Fibroblast of mammary gland (primary cell): ENCODE measurements at regions not wholly inside any gene's neighbourhood (a gene's known extent, or its start where the extent isn't known, plus 50 kb on each side); places are given as distances from the start of the nearest gene placed in this dataset.

Experiments
- DNase-seq: peaks from one replicate; pipeline ENCODE4 v3.0.0-alpha.2; 2010; ENCODE audit warnings: low read depth
- H3K4me3 ChIP-seq: 2 replicates; pipeline ENCODE4 v1.5.1; 2011; ENCODE audit warnings: low read depth, mild to moderate bottlenecking, low read length, moderate library complexity; ENCODE audit not compliant: control insufficient read depth
- CTCF ChIP-seq: conservative IDR thresholded peaks from 2 replicates; pipeline ENCODE4 v1.5.1; 2011; ENCODE audit warnings: low read depth, low read length, inconsistent platforms; ENCODE audit not compliant: control insufficient read depth, insufficient read depth

DNA sequence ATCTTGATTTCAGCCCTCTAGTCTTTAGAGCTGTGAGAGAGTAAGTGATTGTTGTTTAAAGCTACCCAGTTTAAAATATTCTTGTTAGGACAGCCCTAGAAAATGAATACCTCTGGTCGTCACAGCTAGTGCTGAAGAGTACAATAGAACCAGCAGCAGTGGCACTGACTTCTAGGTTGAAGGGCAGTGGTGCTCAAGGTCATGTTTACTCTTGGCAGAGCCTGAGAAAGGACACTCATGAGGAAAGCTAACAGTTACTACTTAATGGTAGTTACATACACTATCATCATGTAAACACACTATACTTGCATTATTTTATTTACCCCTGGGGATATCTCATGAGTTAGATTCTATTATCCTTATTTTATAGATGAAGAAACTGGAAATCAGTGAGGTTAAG lies 323.0 kb downstream of the SH2D4B start:
- H3K4me3 ChIP-seq = no peak overlapping the region
- TF ChIP-seq CTCF = no peak
- no peak for DNase-seq

DNA sequence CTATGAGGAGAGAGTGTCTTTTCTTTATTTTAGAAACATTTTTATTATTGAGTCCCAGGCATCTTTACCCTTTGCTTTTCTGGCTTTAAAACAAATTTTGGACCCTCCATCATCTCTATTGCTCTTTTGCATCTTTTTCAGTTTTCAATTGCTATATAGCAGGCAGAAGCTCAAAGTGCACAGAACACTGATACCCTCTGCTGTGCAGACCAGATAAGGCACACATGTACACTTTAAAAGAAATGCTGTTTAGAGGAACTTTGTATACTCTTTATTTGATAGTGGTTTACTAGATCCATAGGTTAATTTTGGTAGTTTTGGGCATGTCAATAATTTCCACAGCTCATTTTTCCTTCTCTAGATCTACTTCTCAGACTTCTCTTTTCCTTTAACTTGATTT lies 324.2 kb downstream of the SH2D4B start:
- no peak overlapping the region for H3K4me3 ChIP-seq
- TF ChIP-seq CTCF = no peak
- no peak for DNase-seq

GRCh38 chr10:80870282-80870681 lies 332.6 kb downstream of the SH2D4B start:
- no peak for TF ChIP-seq CTCF
- no peak overlapping the region for H3K4me3 ChIP-seq
- DNase-seq = no peak

- TF ChIP-seq CTCF = no peak
- no peak overlapping the region for H3K4me3 ChIP-seq
- DNase-seq = no peak
Measured at GRCh38 chr10:80871083-80871482, 333.4 kb downstream of the SH2D4B start.

DNA sequence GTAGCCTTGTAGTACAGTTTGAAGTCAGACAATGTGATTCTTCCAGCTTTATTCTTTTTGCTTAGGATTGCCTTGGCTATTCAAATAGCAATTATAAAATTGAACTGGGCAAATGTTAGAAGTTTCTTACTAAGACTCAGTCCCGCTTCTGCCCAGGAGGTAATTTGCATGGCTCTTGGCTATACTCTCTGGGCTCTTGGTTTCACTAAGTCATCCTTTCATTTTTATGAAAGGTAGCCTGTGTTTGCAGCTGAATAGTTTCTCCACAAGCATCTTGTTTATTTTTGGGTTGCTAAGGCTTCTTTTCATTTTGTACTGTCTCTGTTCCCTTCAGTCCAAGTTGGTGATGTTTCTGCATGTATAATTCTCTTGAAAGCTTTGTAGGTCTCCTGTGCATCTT lies 340.6 kb downstream of the SH2D4B start:
- H3K4me3 ChIP-seq = no peak overlapping the region
- no peak for TF ChIP-seq CTCF
- DNase-seq = no peak

- no peak for TF ChIP-seq CTCF
- no peak for DNase-seq
Measured at GRCh38 chr10:80890146-80890545, 352.4 kb downstream of the SH2D4B start.

GRCh38 chr10:80893256-80893655 lies 355.6 kb downstream of the SH2D4B start:
- no peak overlapping the region for H3K4me3 ChIP-seq
- no peak for DNase-seq
- TF ChIP-seq CTCF = no peak

More at GRCh38 chr10:80890146-80890545, 352.4 kb downstream of the SH2D4B start:
- H3K4me3 ChIP-seq = no peak overlapping the region
